ENCODE measurements at regions not wholly inside any gene's neighbourhood (a gene's known extent, or its start where the extent isn't known, plus 50 kb on each side); places are given as distances from the start of the nearest gene placed in this dataset.

- in situ Hi-C loops (cut with HindIII; ENCODE audit: low sequenced_read_pairs) = no loop called here
- no peak for DNase-seq (ENCODE audit: low spot score)
Measured at GRCh38 chr9:93830606-93831005, 124.5 kb downstream of the BARX1 start.

DNA sequence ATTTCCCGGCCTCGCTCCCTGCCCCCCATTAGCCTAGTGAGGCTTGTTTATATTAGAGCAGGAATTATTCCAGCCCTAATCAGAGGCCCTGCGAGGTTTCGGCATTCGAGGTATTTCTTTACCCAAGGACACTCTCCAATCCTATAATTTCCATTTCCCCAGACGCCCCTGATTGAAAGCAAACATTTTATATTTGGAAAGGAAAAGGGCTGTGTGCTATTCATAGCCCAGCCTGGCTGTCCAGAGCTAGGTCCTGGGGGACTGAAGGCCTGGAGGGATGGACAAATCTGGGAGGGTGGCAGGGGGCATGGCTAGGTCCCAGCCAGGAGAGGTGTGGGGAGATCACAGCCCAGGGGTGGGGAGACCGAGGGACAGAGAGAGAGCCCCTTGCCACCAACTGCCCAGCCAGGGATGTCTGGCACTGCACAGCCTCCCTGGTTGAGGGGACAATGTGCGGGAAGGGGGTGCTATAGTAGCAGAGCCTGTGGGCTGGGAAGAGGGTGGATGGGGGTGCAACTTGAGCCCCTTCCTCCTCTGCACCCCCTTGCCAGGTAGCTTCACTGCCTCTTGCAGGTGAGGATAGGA, 125.1 kb downstream of the BARX1 start:
- in situ Hi-C loops (cut with HindIII; ENCODE audit: low sequenced_read_pairs) = no loop called here
- no peak for DNase-seq (ENCODE audit: low spot score)

DNA sequence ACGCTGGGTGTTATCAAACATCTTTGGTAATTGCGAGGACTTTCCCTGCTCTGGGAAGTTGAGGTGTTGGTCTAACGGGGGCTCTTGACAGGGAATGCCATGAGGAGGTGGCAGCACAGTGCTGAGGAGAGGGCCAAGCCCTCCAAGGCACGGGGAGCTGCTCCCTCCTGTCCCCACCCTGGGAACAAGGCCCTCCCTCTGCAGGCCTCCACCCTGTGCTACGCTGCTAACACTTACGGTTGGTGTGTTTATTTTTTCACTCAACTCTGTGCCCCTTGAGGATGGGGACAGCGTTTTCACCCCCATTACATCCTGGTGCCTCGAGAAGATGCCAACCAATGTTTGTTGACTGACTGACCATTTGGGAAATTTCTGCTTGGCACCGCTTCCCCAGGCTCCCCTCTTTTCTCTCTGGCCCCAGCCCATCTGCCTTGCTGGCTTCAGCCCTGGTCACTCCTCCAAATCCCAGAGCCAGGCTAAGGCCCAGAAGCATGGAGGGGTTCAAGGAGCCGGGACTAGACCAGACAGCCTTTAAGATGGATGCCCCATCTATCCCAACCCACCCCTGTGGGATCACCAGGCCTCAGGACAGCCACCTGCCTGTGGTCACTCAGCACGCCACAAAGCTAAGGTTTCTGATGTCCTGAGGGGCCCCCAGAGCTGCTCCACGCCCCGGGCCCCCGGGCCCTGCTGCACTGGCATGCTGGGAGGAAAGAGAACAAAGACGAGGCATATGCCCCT, 125.7 kb downstream of the BARX1 start:
- no peak for DNase-seq (ENCODE audit: low spot score)
- in situ Hi-C loops (cut with HindIII; ENCODE audit: low sequenced_read_pairs) = no loop called here

GRCh38 chr9:93828331-93829097, 126.6 kb downstream of the BARX1 start:
- DNase-seq (ENCODE audit: low spot score) = no peak
- in situ Hi-C loops (cut with HindIII; ENCODE audit: low sequenced_read_pairs) = no loop called here

- in situ Hi-C loops (cut with HindIII; ENCODE audit: low sequenced_read_pairs) = no loop called here
- peak; percentile 53 for DNase-seq (ENCODE audit: low spot score)
Measured at GRCh38 chr9:93827545-93828330, 127.4 kb downstream of the BARX1 start.

GRCh38 chr9:93826905-93827544, 128.1 kb downstream of the BARX1 start:
- in situ Hi-C loops (cut with HindIII; ENCODE audit: low sequenced_read_pairs) = no loop called here
- no peak for DNase-seq (ENCODE audit: low spot score)

DNA sequence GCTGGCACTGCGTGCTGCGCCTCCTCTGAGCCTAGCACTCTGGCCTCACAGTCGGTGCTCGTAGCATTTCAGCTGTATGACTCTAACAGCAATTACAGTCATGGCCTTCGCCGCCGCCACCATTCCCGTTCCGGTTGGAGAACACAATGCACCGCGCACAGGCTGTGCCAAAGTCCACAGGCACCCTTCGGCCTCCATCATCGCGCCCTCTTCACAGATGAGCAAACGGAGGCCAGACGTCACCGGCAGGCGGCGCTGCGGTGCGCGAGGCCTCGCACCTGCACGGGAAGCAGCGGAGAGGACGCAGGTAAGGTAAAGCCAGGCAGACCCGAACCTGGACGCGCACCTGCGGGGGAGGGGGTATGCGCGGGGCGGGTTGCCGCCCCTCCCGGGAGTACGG, 128.9 kb downstream of the BARX1 start:
- peak; percentile 2 for DNase-seq (ENCODE audit: low spot score)
- in situ Hi-C loops (cut with HindIII; ENCODE audit: low sequenced_read_pairs) = no loop called here

- DNase-seq (ENCODE audit: low spot score) = no peak
- in situ Hi-C loops (cut with HindIII; ENCODE audit: low sequenced_read_pairs) = no loop called here
Measured at GRCh38 chr9:93825348-93826115, 129.6 kb downstream of the BARX1 start.

DNA sequence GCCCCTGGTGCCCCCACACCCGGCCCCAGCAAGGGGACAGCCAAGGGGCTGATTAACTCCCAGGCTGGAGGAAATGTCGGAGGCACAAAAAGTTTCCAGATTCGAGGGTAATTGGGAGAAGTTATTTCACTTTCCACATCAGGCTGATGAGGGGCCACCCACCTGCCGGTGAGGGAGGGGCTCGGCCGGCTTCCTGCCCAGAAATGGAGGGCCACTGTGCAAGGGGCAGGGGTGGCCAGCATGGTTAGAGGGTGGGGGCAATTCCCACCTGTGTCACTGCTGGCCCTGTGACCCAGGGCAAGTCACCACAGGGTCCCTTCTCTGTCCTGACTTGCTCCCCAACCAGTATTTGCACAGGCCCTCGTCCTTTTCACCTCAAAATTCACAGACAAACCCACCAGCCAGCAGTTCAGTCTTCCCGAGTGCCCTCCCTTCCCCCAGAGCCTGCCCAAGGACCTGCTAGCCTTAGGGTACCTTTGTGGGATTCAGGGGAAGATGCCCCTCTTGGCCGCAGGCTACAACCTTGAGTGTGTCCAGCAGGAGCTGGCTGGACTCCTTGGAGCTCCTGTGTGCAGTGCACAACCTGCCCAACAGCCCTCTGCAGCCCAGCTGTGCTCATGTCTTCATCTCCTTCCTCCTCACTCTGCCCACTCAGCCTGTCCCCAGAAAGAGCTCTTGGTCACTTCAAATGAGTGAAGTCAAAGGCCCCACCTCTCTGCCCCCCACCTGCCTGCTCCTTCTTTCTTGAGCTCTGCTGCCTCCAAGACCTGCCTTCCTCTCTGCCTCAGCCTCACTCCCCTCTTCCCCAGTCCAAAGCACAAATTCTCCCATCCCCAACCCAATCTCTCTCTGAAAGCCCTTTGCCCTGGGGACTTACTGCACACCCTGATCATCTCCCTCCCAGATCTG, 130.5 kb downstream of the BARX1 start:
- in situ Hi-C loops (cut with HindIII; ENCODE audit: low sequenced_read_pairs) = no loop called here
- no peak for DNase-seq (ENCODE audit: low spot score)

- in situ Hi-C loops (cut with HindIII; ENCODE audit: low sequenced_read_pairs) = no loop called here
Measured at GRCh38 chr9:93823245-93824072, 131.7 kb downstream of the BARX1 start.

DNA sequence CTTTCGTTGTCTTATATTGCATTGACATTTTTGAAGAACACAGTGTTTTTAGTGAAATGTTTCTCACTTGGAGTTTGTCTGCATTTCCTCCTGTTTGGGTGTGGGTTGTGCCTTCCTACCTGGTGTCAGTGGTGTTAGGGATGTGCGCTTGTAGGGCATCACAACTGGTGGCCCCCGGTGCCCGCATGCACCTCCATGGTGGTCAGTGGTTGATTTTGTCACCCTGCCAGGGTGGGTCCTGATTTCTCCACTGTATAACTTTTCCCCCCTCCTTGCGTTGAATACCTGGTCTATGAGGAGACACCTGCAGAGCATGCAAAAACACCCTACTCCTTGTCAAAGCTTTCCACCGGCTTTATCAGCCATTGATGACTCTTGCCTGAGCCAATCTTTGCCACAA, 132.9 kb downstream of the BARX1 start:
- DNase-seq (ENCODE audit: low spot score) = no peak
- in situ Hi-C loops (cut with HindIII; ENCODE audit: low sequenced_read_pairs) = no loop called here

More at GRCh38 chr9:93823245-93824072, 131.7 kb downstream of the BARX1 start:
- no peak for DNase-seq (ENCODE audit: low spot score)

DNA sequence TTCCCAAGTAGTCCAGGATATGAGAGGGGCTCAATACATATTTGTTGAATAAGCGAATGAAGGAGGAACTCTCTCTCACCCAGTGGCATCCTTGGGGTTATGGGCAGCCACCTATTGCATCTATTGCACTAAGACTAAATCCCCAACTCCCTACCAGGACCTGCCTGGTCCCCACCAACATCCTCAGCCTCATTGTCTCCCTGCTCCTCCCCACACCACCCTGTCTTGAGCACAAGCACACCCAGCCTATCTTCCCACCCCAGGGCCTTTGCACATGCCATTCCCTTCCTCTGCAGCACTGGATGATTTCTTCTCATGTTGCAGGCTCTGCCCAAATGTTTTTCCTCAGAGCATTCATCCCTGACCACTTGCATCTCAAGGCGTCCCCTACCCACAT, 133.8 kb downstream of the BARX1 start:
- no peak for DNase-seq (ENCODE audit: low spot score)
- in situ Hi-C loops (cut with HindIII; ENCODE audit: low sequenced_read_pairs) = no loop called here

DNA sequence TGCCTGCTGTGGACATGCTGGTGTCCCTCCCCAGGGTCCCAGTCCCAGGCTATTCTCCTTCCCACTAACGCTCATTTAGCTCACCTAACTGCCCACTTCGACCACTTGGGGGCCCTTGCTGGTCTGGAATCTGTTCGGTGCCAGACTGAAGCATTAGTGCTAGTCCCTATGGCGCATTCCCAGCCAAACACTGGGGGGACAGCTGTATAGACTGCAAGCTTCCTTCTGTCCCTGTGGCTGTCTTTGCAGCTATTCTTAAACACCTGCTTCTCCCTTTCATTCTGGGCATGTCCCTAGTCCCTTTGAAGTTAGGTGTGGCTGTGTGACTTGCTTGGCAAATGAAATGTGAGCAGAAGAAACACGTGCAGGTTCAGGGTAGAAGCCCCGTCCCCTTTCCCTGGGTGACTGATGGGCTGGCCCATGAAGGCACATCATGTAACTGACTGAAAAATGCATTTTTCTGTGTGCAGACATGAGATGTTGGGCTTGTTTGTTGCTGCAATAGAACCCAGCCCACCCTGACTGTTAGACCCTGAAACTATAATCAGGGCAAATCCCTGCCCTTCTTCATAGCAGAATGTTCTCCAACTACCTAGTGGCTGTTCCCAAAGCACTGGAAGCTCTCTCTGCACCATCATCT, 134.4 kb downstream of the BARX1 start:
- in situ Hi-C loops (cut with HindIII; ENCODE audit: low sequenced_read_pairs) = no loop called here

GRCh38 chr9:93819905-93820304, 135.2 kb downstream of the BARX1 start:
- no peak for DNase-seq (ENCODE audit: low spot score)
- in situ Hi-C loops (cut with HindIII; ENCODE audit: low sequenced_read_pairs) = no loop called here

More for the DNA sequence above, 134.4 kb downstream of the BARX1 start:
- DNase-seq (ENCODE audit: low spot score) = no peak

DNA sequence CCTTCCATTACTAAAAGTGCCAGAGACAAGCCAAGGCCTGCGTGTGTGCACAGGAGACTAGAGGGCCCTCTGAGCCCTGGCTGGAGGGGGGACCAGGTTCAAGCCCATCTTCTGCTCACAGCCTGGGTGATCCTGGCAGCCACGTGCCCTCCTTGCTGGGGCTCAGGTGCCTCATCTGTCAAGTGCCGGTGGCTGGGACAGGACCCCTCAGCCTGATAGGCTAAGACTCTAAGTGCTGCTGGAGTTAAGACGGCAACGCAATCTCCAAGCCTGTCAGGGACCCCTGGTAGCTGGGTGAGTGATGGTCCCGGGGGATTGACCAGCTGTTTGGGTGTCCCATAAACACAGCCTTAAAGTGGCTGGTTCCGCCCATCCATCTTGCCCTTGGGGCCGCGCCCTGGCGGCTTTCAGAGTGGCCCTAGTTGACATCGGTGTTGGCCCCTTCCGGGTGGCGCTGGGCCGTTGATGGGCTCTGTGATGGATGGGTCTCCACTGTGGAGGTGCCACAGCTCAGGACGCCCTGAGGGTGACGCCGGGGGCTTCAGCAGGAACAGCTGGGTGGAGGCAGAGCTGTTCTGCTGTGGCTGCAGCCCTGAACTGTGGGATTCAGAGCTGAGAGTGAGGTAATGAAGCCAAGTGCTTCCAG, 136.2 kb downstream of the BARX1 start:
- no peak for DNase-seq (ENCODE audit: low spot score)
- in situ Hi-C loops (cut with HindIII; ENCODE audit: low sequenced_read_pairs) = no loop called here

DNA sequence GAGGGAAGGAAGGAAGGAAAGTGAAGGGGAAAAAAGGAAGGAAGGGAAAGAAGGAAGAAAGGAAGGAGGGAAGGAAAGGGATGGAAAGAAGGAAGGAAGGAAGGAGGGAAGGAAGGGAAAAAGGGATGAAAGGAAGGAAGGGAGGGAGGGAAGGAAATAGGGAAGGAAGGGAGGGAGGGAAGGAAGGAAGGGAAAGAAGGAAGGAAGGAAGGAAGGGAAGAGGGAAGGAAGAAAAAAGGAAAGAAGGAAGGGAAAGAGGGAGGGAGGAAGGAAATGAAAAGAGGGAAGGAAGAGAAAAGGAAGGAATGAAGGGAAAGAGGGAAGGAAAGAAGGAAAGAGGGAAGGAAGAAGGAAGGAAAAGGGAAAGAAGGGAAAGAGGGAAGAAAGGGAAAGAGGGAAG, 136.9 kb downstream of the BARX1 start:
- in situ Hi-C loops (cut with HindIII; ENCODE audit: low sequenced_read_pairs) = no loop called here
- DNase-seq (ENCODE audit: low spot score) = no peak
